ENCODE measurements at regions not wholly inside any gene's neighbourhood (a gene's known extent, or its start where the extent isn't known, plus 50 kb on each side); places are given as distances from the start of the nearest gene placed in this dataset.

DNA sequence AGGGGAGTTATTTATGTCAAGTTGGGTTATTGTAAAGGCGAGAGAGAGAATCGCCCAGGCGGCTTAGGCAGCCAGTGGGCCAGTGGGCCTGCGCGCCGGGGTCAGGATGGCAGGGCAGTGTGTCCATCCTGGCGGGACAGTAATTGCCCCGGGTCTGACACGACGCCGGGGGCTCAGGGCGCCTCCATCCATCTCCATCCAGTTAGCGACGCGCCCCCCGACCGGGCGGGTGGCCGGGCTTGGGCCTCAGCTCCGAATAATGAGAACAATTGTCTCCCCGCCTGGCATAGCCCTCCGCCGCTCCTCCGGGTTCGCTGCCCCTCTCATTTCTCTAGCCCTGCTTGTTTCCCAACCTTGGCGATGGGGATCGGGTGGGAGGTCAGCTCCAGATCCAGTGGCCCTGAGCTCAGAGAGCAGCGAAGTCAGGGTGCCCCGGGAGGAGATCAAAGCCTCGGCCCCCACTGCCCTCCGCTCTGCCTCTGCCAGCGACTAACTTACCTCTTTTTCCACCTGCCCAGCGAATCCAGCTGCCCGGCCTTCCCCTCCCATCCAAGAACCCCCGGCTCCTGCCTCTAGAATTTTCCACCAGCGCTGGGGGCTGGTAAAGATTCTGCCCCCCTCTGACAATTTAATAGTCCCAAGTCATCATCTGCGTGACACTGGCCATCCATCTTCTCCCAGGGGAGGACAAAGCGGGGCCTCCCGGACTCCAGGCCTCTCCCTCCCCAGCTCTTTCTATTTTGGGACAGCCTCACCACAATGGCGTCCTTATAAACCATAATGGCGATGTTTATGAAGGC lies 56.9 kb upstream of the TMEM33 start:
- TF ChIP-seq POLR2A (IDR thresholded peaks at IDR 0.05), result no peak
- no peak for TF ChIP-seq CTCF (IDR thresholded peaks at IDR 0.05)
